ENCODE measurements at regions not wholly inside any gene's neighbourhood (a gene's known extent, or its start where the extent isn't known, plus 50 kb on each side); places are given as distances from the start of the nearest gene placed in this dataset.

- no peak overlapping the region for H3K27ac ChIP-seq
- H3K4me3 ChIP-seq (ENCODE audit: low read depth, low read length): no peak overlapping the region
- H3K27me3 ChIP-seq (replicated peaks): peaks cover 4% of the 10 kb centered on the region
- no peak for DNase-seq
- no peaks in the 10 kb centered on the region for H3K36me3 ChIP-seq (replicated peaks)
- in situ Hi-C loops (cut with HindIII; ENCODE audit: low pct_ligation_motif_present, low sequenced_read_pairs): no loop called here
- TF ChIP-seq, protein P1, sequence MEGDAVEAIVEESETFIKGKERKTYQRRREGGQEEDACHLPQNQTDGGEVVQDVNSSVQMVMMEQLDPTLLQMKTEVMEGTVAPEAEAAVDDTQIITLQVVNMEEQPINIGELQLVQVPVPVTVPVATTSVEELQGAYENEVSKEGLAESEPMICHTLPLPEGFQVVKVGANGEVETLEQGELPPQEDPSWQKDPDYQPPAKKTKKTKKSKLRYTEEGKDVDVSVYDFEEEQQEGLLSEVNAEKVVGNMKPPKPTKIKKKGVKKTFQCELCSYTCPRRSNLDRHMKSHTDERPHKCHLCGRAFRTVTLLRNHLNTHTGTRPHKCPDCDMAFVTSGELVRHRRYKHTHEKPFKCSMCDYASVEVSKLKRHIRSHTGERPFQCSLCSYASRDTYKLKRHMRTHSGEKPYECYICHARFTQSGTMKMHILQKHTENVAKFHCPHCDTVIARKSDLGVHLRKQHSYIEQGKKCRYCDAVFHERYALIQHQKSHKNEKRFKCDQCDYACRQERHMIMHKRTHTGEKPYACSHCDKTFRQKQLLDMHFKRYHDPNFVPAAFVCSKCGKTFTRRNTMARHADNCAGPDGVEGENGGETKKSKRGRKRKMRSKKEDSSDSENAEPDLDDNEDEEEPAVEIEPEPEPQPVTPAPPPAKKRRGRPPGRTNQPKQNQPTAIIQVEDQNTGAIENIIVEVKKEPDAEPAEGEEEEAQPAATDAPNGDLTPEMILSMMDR (IDR thresholded peaks at IDR 0.05; ENCODE audit: low read depth, low read length, missing control alignments): no peak
Measured at GRCh38 chr1:65527190-65527589, 106.7 kb downstream of the LEPR start.

DNA sequence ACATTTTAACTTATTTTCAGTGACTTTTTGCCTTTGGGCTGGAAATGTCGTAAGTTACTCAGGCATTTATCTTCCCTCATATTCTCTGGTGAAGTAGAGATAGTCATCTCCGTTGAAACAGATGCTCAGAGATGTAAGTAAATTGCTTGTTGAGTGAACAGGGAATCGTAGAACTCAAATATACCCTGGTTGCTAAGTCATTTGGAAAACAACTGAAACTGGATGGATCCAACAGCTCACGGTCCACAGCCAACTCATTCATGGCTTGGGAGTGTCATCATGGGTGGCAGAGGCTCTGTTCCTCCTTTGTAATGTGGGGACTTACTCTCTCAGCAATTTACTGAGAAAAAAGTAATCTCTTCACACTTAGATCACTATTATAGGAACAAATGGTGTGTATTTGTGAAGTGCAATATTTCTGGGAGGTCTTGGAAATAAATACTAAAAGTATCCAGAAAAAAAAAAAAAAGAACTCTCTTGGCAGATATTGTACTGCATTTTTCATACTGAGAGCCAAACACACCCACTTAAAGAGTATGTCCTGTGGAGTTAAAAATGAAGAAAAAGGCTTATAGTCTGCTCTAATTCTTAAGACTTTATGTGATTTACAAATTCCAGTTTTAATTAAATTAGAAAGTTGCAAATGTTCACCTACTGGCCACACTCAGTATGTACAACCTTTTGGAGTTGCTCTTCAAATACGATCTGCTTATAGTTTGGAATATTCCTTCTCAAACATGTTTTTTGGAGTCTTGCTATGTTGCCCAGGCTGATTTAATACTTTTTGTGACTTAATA lies 107.4 kb downstream of the LEPR start:
- no peak overlapping the region for H3K4me3 ChIP-seq (ENCODE audit: low read depth, low read length)
- H3K27me3 ChIP-seq (replicated peaks): peaks cover 4% of the 10 kb centered on the region
- no peak for DNase-seq
- in situ Hi-C loops (cut with HindIII; ENCODE audit: low pct_ligation_motif_present, low sequenced_read_pairs): no loop called here
- TF ChIP-seq, protein P1 (IDR thresholded peaks at IDR 0.05; ENCODE audit: low read depth, low read length, missing control alignments): peak; percentile 25
- no peak overlapping the region for H3K27ac ChIP-seq
- H3K36me3 ChIP-seq (replicated peaks): no peaks in the 10 kb centered on the region

- TF ChIP-seq, protein P1 (IDR thresholded peaks at IDR 0.05; ENCODE audit: low read depth, low read length, missing control alignments): no peak
- in situ Hi-C loops (cut with HindIII; ENCODE audit: low pct_ligation_motif_present, low sequenced_read_pairs): no loop called here
- Histone ChIP-seq H3K27ac (no peak overlapping the region), H3K4me3 (ENCODE audit: low read depth, low read length) (no peak overlapping the region), H3K27me3 (replicated peaks) (no peaks in the 10 kb centered on the region), H3K36me3 (replicated peaks) (no peaks in the 10 kb centered on the region)
- DNase-seq: no peak
Measured at GRCh38 chr1:65531972-65532570, 111.6 kb downstream of the LEPR start.

DNA sequence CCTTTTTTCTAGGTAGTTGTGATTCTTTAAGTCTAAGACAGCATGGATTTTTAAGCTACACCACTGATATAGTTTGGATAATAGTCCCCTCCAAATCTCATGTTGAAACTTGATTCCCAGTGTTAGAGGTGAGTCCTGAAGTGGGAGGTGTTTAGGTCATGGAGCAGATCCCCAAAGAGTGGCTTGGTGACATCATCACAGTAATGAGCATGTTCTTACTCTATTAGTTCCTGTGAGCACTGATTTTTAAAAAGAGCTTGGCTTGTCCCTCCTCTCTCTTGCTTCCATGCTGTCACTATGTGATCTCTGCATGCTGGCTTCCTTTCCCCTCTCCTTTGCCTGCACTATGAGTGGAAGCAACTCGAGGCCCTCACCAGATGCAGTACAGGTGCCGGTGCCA lies 115.5 kb downstream of the LEPR start:
- DNase-seq: no peak
- Histone ChIP-seq H3K27ac (no peak overlapping the region), H3K27me3 (replicated peaks) (no peaks in the 10 kb centered on the region), H3K36me3 (replicated peaks) (no peaks in the 10 kb centered on the region), H3K4me3 (ENCODE audit: low read depth, low read length) (no peak overlapping the region)
- in situ Hi-C loops (cut with HindIII; ENCODE audit: low pct_ligation_motif_present, low sequenced_read_pairs): no loop called here
- TF ChIP-seq, protein P1 (IDR thresholded peaks at IDR 0.05; ENCODE audit: low read depth, low read length, missing control alignments): no peak

DNA sequence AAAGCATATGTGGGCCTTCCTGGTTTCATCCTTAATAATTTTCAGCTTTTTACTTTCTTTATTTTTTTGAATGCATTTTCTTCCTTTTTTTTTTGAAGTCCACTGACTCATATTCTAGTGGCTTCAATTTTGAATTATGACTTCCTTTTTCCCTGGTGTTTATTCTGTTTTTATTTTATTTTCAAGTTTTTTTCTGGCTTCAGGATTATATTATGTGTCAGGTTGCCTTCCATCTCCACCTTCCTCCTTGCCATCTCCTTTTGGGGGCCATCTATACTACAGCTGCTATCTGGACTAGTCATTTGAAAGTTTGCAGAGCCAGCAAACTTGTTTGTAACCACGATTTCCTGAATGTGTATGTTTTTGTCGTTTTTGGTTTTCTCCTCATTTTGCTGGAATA lies 117.6 kb downstream of the LEPR start:
- TF ChIP-seq, protein P1 (IDR thresholded peaks at IDR 0.05; ENCODE audit: low read depth, low read length, missing control alignments): no peak
- in situ Hi-C loops (cut with HindIII; ENCODE audit: low pct_ligation_motif_present, low sequenced_read_pairs): no loop called here
- no peak overlapping the region for H3K4me3 ChIP-seq (ENCODE audit: low read depth, low read length)
- no peaks in the 10 kb centered on the region for H3K36me3 ChIP-seq (replicated peaks)
- DNase-seq: no peak
- no peak overlapping the region for H3K27ac ChIP-seq
- no peaks in the 10 kb centered on the region for H3K27me3 ChIP-seq (replicated peaks)
